Liver (tissue), 8 donors: ENCODE measurements at regions not wholly inside any gene's neighbourhood (a gene's known extent, or its start where the extent isn't known, plus 50 kb on each side); places are given as distances from the start of the nearest gene placed in this dataset.

ENCODE experiments used
- DNase-seq: peaks from one replicate; pipeline ENCODE4 v3.0.0-alpha.2; 2017; ENCODE audit warnings: low spot score
- H3K27ac ChIP-seq, 2 donors: one replicate each; pipeline ENCODE4 v1.7.0; 2013; ENCODE audit warnings: inconsistent platforms in 2 of 2, low read length in 2 of 2, control low read depth in 1 of 2, low read depth in 1 of 2, mild to moderate bottlenecking in 1 of 2
- H3K27me3 ChIP-seq, 4 donors: one replicate each; pipeline versions ENCODE4 v1.6.1 to v1.7.0; 2013; ENCODE audit warnings: low read length in 3 of 4, inconsistent platforms in 1 of 4, mild to moderate bottlenecking in 1 of 4, moderate library complexity in 1 of 4; ENCODE audit not compliant: control insufficient read depth in 4 of 4, insufficient read depth in 4 of 4
- H3K36me3 ChIP-seq, 4 donors: one replicate each; pipeline versions ENCODE4 v1.6.1 to v1.7.0; 2013; ENCODE audit warnings: low read length in 3 of 4, mild to moderate bottlenecking in 3 of 4, low read depth in 1 of 4, moderate library complexity in 1 of 4; ENCODE audit not compliant: control insufficient read depth in 4 of 4, insufficient read depth in 3 of 4
- H3K4me1 ChIP-seq, 4 donors: one replicate each; pipeline versions ENCODE4 v1.6.1 to v1.7.0; 2013; ENCODE audit warnings: low read length in 3 of 4, mild to moderate bottlenecking in 3 of 4, moderate library complexity in 1 of 4; ENCODE audit not compliant: control insufficient read depth in 4 of 4, insufficient read depth in 4 of 4
- H3K4me3 ChIP-seq, 3 donors: one replicate each; pipeline versions ENCODE4 v1.6.1 to v1.7.0; 2013; ENCODE audit warnings: low read length in 3 of 3, control low read depth in 1 of 3, low read depth in 1 of 3, mild to moderate bottlenecking in 1 of 3
- H3K9ac ChIP-seq, 2 donors: one replicate each; pipeline ENCODE4 v1.7.0; 2013; ENCODE audit warnings: low read length in 2 of 2, mild to moderate bottlenecking in 2 of 2, moderate library complexity in 2 of 2, control low read depth in 1 of 2, low read depth in 1 of 2
- H3K9me3 ChIP-seq, 4 donors: one replicate each; pipeline versions ENCODE4 v1.6.1 to v1.7.0; 2013; ENCODE audit warnings: low read length in 3 of 4; ENCODE audit not compliant: control insufficient read depth in 4 of 4
- ATF3 ChIP-seq: IDR thresholded peaks from 2 replicates; pipeline ENCODE4 v1.6.1; 2016; ENCODE audit warnings: antibody characterized with exemption
- CTCF ChIP-seq: fragments of 150-350 bp; IDR thresholded peaks from 2 replicates; pipeline ENCODE4 v1.5.1; 2017; ENCODE audit warnings: improper control_type of control experiment, low read depth, low read length; ENCODE audit not compliant: missing input control
- EGR1 ChIP-seq, 2 donors: IDR thresholded peaks; 2 replicates each; pipeline ENCODE4 v1.6.1; 2016 to 2018; ENCODE audit warnings: antibody characterized with exemption in 2 of 2, low read depth in 2 of 2
- FOXA1 ChIP-seq: IDR thresholded peaks from 2 replicates; pipeline ENCODE4 v1.6.1; 2016; ENCODE audit warnings: antibody characterized with exemption
- FOXA2 ChIP-seq: IDR thresholded peaks from 2 replicates; pipeline ENCODE4 v1.6.1; 2016; ENCODE audit warnings: antibody characterized with exemption
- GABPA ChIP-seq, 2 donors: IDR thresholded peaks in 1 of 2; conservative IDR thresholded peaks in 1 of 2; 2 replicates each; pipeline ENCODE4 v1.6.1; 2016; ENCODE audit warnings: antibody characterized with exemption in 2 of 2, mild to moderate bottlenecking in 1 of 2, moderate library complexity in 1 of 2
- HNF4G ChIP-seq: IDR thresholded peaks from 2 replicates; pipeline ENCODE4 v1.6.1; 2016; ENCODE audit warnings: antibody characterized with exemption
- JUND ChIP-seq, 2 donors: IDR thresholded peaks; 2 replicates each; pipeline ENCODE4 v1.6.1; 2016; ENCODE audit warnings: antibody characterized with exemption in 2 of 2
- MAX ChIP-seq: IDR thresholded peaks from 2 replicates; pipeline ENCODE4 v1.6.1; 2016; ENCODE audit warnings: antibody characterized with exemption
- NR2F2 ChIP-seq: IDR thresholded peaks from 2 replicates; pipeline ENCODE4 v1.6.1; 2016; ENCODE audit warnings: antibody characterized with exemption
- RAD21 ChIP-seq, 2 donors: IDR thresholded peaks; 2 replicates each; pipeline ENCODE4 v1.6.1; 2016; ENCODE audit warnings: antibody characterized with exemption in 2 of 2, mild to moderate bottlenecking in 2 of 2
- REST ChIP-seq: IDR thresholded peaks from 2 replicates; pipeline ENCODE4 v1.6.1; 2016; ENCODE audit warnings: antibody characterized with exemption, mild to moderate bottlenecking
- RXRA ChIP-seq, 2 donors: IDR thresholded peaks; 2 replicates each; pipeline ENCODE4 v1.6.1; 2017 to 2018; ENCODE audit warnings: antibody characterized with exemption in 2 of 2, mild to moderate bottlenecking in 1 of 2
- SP1 ChIP-seq: IDR thresholded peaks from 2 replicates; pipeline ENCODE4 v1.6.1; 2018; ENCODE audit warnings: antibody characterized with exemption, mild to moderate bottlenecking
- TAF1 ChIP-seq: conservative IDR thresholded peaks from 2 replicates; pipeline ENCODE4 v1.6.1; 2016; ENCODE audit warnings: antibody characterized with exemption, mild to moderate bottlenecking
- YY1 ChIP-seq: IDR thresholded peaks from 2 replicates; pipeline ENCODE4 v1.6.1; 2016; ENCODE audit warnings: antibody characterized with exemption, mild to moderate bottlenecking
- ZBTB33 ChIP-seq: IDR thresholded peaks from 2 replicates; pipeline ENCODE4 v1.6.1; 2016; ENCODE audit warnings: antibody characterized with exemption
- WGBS: extraction: QIAGEN DNeasy Blood & Tissue Kit; methylation state at CpG from one replicate; pipeline ENCODE4 v1.1.7; 2013; 5-methylcytosine and 5-hydroxymethylcytosine counted together
- donor health status: healthy.
- donor health status: healthy.
- donor health status: healthy.
- donor health status: healthy.
- donor health status: healthy.

- Histone ChIP-seq H3K4me1 (no peaks in the 10 kb centered on the region), H3K36me3 (no peaks in the 10 kb centered on the region), H3K27ac (no peak overlapping the region), H3K4me3 (no peak overlapping the region), H3K9ac (no peak overlapping the region), H3K27me3 (no peaks in the 10 kb centered on the region), H3K9me3 (no peaks in the 10 kb centered on the region)
- no peak for TF ChIP-seq NR2F2
- TF ChIP-seq EGR1 (IDR thresholded peaks at IDR 0.05; ENCODE audit: low read depth in 2 of 2), result no peak
- TF ChIP-seq RXRA (IDR thresholded peaks at IDR 0.05), result no peak
- TF ChIP-seq TAF1, result no peak
- no peak for TF ChIP-seq ZBTB33
- TF ChIP-seq FOXA1, result no peak
- no peak for TF ChIP-seq HNF4G
- no peak for TF ChIP-seq FOXA2
- TF ChIP-seq SP1, result no peak
- TF ChIP-seq YY1, result no peak
- 92% methylated on average over 3 of the region's 3 CpGs for WGBS
- no peak for DNase-seq
Observed at GRCh38 chr3:118765636-118766305, 268.9 kb downstream of the IGSF11 start.

GRCh38 chr3:118766306-118766669 is 268.4 kb downstream of the IGSF11 start:
- Histone ChIP-seq H3K27me3 (no peaks in the 10 kb centered on the region), H3K27ac (no peak overlapping the region), H3K9ac (no peak overlapping the region), H3K9me3 (no peaks in the 10 kb centered on the region), H3K4me3 (no peak overlapping the region), H3K4me1 (no peaks in the 10 kb centered on the region), H3K36me3 (no peaks in the 10 kb centered on the region)
- no peak for TF ChIP-seq SP1
- TF ChIP-seq JUND (IDR thresholded peaks at IDR 0.05), result no peak
- no peak for TF ChIP-seq REST
- TF ChIP-seq HNF4G, result no peak
- TF ChIP-seq MAX, result no peak
- no peak for TF ChIP-seq TAF1
- no peak for TF ChIP-seq GABPA (IDR thresholded peaks at IDR 0.05 in 1 of 2, conservative IDR thresholded peaks at IDR 0.05 in 1 of 2)
- TF ChIP-seq ZBTB33, result no peak
- no peak for TF ChIP-seq FOXA2
- TF ChIP-seq YY1, result no peak
- TF ChIP-seq RXRA (IDR thresholded peaks at IDR 0.05), result no peak
- no peak for TF ChIP-seq RAD21 (IDR thresholded peaks at IDR 0.05)
- no peak for TF ChIP-seq CTCF
- TF ChIP-seq NR2F2, result no peak
- no peak for TF ChIP-seq ATF3
- DNase-seq, result no peak
